Mesenchymal stem cell (in vitro differentiated cells and primary cell): ENCODE measurements at regions not wholly inside any gene's neighbourhood (a gene's known extent, or its start where the extent isn't known, plus 50 kb on each side); places are given as distances from the start of the nearest gene placed in this dataset.

ENCODE experiments used
- DNase-seq: peaks from one replicate; pipeline ENCODE4 v3.0.0-alpha.2; 2013
- H2AFZ ChIP-seq: one replicate; pipeline ENCODE4 v1.6.1; 2013; ENCODE audit warnings: low read depth, mild to moderate bottlenecking, control low read depth, inconsistent platforms, low read length, moderate library complexity
- H2AK5ac ChIP-seq: 2 replicates; pipeline ENCODE4 v1.6.1; 2013; ENCODE audit warnings: low read length, moderate library complexity, mild to moderate bottlenecking, inconsistent platforms; ENCODE audit not compliant: severe bottlenecking
- H2BK120ac ChIP-seq: one replicate; pipeline ENCODE4 v1.6.1; 2013; ENCODE audit warnings: low read depth, mild to moderate bottlenecking, inconsistent platforms, low read length, moderate library complexity
- H2BK12ac ChIP-seq, 2 experiments: one replicate each; pipeline ENCODE4 v1.6.1; 2013; ENCODE audit warnings: inconsistent platforms in 2 of 2, low read length in 2 of 2, mild to moderate bottlenecking in 2 of 2, moderate library complexity in 2 of 2, control low read depth in 1 of 2
- H2BK15ac ChIP-seq: one replicate; pipeline ENCODE4 v1.6.1; 2013; ENCODE audit warnings: mild to moderate bottlenecking, low read depth, inconsistent platforms; ENCODE audit not compliant: poor library complexity, severe bottlenecking
- H2BK5ac ChIP-seq: 2 replicates; pipeline ENCODE4 v1.6.1; 2013; ENCODE audit warnings: low read depth, mild to moderate bottlenecking, low read length, control low read depth, inconsistent platforms; ENCODE audit not compliant: poor library complexity, severe bottlenecking
- H3K14ac ChIP-seq, 2 experiments: one replicate each; pipeline ENCODE4 v1.6.1; 2013; ENCODE audit warnings: inconsistent platforms in 2 of 2, low read length in 2 of 2, control low read depth in 1 of 2, mild to moderate bottlenecking in 1 of 2, moderate library complexity in 1 of 2
- H3K18ac ChIP-seq, 2 experiments: one replicate each; pipeline ENCODE4 v1.6.1; 2013; ENCODE audit warnings: inconsistent platforms in 2 of 2, low read length in 2 of 2, control low read depth in 1 of 2, low read depth in 1 of 2, mild to moderate bottlenecking in 1 of 2
- H3K23ac ChIP-seq, 2 experiments: one replicate each; pipeline ENCODE4 v1.6.1; 2013; ENCODE audit warnings: inconsistent platforms in 2 of 2, low read length in 2 of 2, mild to moderate bottlenecking in 2 of 2, moderate library complexity in 2 of 2, control low read depth in 1 of 2
- H3K27ac ChIP-seq: 2 replicates; pipeline ENCODE4 v1.5.1; 2013; ENCODE audit warnings: mild to moderate bottlenecking, moderate library complexity, low read length, control low read depth, inconsistent platforms; ENCODE audit not compliant: poor library complexity, severe bottlenecking
- H3K27me3 ChIP-seq, 2 experiments: 2 replicates each; pipeline versions ENCODE4 v1.6.1 to v1.7.0; 2013; ENCODE audit warnings: low read length in 2 of 2, mild to moderate bottlenecking in 2 of 2, moderate library complexity in 2 of 2, control low read depth in 1 of 2, inconsistent platforms in 1 of 2; ENCODE audit not compliant: control insufficient read depth in 1 of 2, insufficient read depth in 1 of 2
- H3K36me3 ChIP-seq, 2 experiments: 2 replicates each; pipeline versions ENCODE4 v1.6.1 to v1.7.0; 2013; ENCODE audit warnings: low read length in 2 of 2, control low read depth in 1 of 2, inconsistent platforms in 1 of 2, low read depth in 1 of 2, mild to moderate bottlenecking in 1 of 2; ENCODE audit not compliant: insufficient read depth in 2 of 2, control insufficient read depth in 1 of 2
- H3K4ac ChIP-seq, 2 experiments: one replicate each; pipeline ENCODE4 v1.6.1; 2013; ENCODE audit warnings: inconsistent platforms in 2 of 2, low read length in 2 of 2, mild to moderate bottlenecking in 2 of 2, moderate library complexity in 2 of 2, control low read depth in 1 of 2, low read depth in 1 of 2
- H3K4me1 ChIP-seq: 2 replicates; pipeline ENCODE4 v1.6.1; 2013; ENCODE audit warnings: low read depth, low read length, control low read depth; ENCODE audit not compliant: control insufficient read depth, insufficient read depth
- H3K4me2 ChIP-seq: 2 replicates; pipeline ENCODE4 v1.6.1; 2013; ENCODE audit warnings: low read length, mild to moderate bottlenecking, inconsistent platforms; ENCODE audit not compliant: poor library complexity, severe bottlenecking
- H3K4me3 ChIP-seq, 2 experiments: 2 replicates each; pipeline versions ENCODE4 v1.5.1 to v1.7.0; 2013; ENCODE audit warnings: low read length in 2 of 2, mild to moderate bottlenecking in 2 of 2, control low read depth in 1 of 2, low read depth in 1 of 2; ENCODE audit not compliant: insufficient read depth in 1 of 2
- H3K79me1 ChIP-seq: replicated peaks from 2 replicates; pipeline ENCODE4 v1.6.1; 2013; ENCODE audit warnings: mild to moderate bottlenecking, control low read depth, low read length, inconsistent platforms; ENCODE audit not compliant: poor library complexity, severe bottlenecking
- H3K9ac ChIP-seq: 2 replicates; pipeline ENCODE4 v1.7.0; 2013; ENCODE audit warnings: mild to moderate bottlenecking, low read length, moderate library complexity
- H3K9me3 ChIP-seq: 2 replicates; pipeline ENCODE4 v1.7.0; 2013; ENCODE audit warnings: mild to moderate bottlenecking, low read length; ENCODE audit not compliant: control insufficient read depth
- H4K8ac ChIP-seq: one replicate; pipeline ENCODE4 v1.6.1; 2013; ENCODE audit warnings: inconsistent platforms, mild to moderate bottlenecking, low read length, moderate library complexity
- H4K91ac ChIP-seq: one replicate; pipeline ENCODE4 v1.6.1; 2013; ENCODE audit warnings: mild to moderate bottlenecking, low read length, inconsistent platforms
- WGBS: methylation state at CpG from one replicate; pipeline ENCODE4 v1.1.7; 2013; ENCODE audit warnings: mixed read lengths; 5-methylcytosine and 5-hydroxymethylcytosine counted together

- no peaks in the 10 kb centered on the region for H3K4me1 ChIP-seq
- H3K9ac ChIP-seq = no peak overlapping the region
- no peak overlapping the region for H3K27ac ChIP-seq
- H2BK120ac ChIP-seq = no peak overlapping the region
- H3K36me3 ChIP-seq = no peaks in the 10 kb centered on the region
- no peak overlapping the region for H3K23ac ChIP-seq
- no peak overlapping the region for H3K18ac ChIP-seq
- no peak overlapping the region for H3K4me3 ChIP-seq
- no peak overlapping the region for H4K91ac ChIP-seq
- H3K79me1 ChIP-seq = no peaks in the 10 kb centered on the region
- no peak overlapping the region for H3K14ac ChIP-seq
- no peak overlapping the region for H4K8ac ChIP-seq
- 93% methylated on average over 3 of the region's 3 CpGs for WGBS
- no peak overlapping the region for H2AFZ ChIP-seq
- no peak for DNase-seq
- H3K9me3 ChIP-seq = no peaks in the 10 kb centered on the region
- H3K4ac ChIP-seq = no peak overlapping the region
- H3K4me2 ChIP-seq = no peak overlapping the region
- no peak overlapping the region for H2AK5ac ChIP-seq
- H2BK12ac ChIP-seq = no peak overlapping the region
- no peaks in the 10 kb centered on the region for H3K27me3 ChIP-seq
- H2BK5ac ChIP-seq = no peak overlapping the region
- H2BK15ac ChIP-seq = no peak overlapping the region
Observed at GRCh38 chr16:26735521-26735920, 331.2 kb upstream of the C16orf82 start.

- H2AK5ac ChIP-seq = no peak overlapping the region
- H3K36me3 ChIP-seq = no peaks in the 10 kb centered on the region
- H3K18ac ChIP-seq = no peak overlapping the region
- no peak overlapping the region for H3K27ac ChIP-seq
- H3K9me3 ChIP-seq = no peaks in the 10 kb centered on the region
- no peak overlapping the region for H4K91ac ChIP-seq
- H2BK15ac ChIP-seq = no peak overlapping the region
- H2BK120ac ChIP-seq = no peak overlapping the region
- no peak overlapping the region for H3K4me3 ChIP-seq
- no peak overlapping the region for H3K23ac ChIP-seq
- no peak overlapping the region for H3K4ac ChIP-seq
- H3K79me1 ChIP-seq = no peaks in the 10 kb centered on the region
- no peak overlapping the region for H2AFZ ChIP-seq
- H2BK5ac ChIP-seq = no peak overlapping the region
- no peaks in the 10 kb centered on the region for H3K27me3 ChIP-seq
- H4K8ac ChIP-seq = no peak overlapping the region
- no peak overlapping the region for H3K14ac ChIP-seq
- no peak overlapping the region for H3K9ac ChIP-seq
- H3K4me1 ChIP-seq = no peaks in the 10 kb centered on the region
- no peak for DNase-seq
- no peak overlapping the region for H2BK12ac ChIP-seq
- whole genome bisulfite sequencing = 55% methylated on average over 2 of the region's 4 CpGs
- no peak overlapping the region for H3K4me2 ChIP-seq
Observed at GRCh38 chr16:26736084-26736483, 330.6 kb upstream of the C16orf82 start.

- Histone ChIP-seq H4K8ac (no peak overlapping the region), H3K9ac (no peak overlapping the region), H4K91ac (no peak overlapping the region), H2BK120ac (no peak overlapping the region), H3K23ac (no peak overlapping the region), H3K4me1 (no peaks in the 10 kb centered on the region), H3K18ac (no peak overlapping the region), H3K4me3 (no peak overlapping the region), H3K9me3 (no peaks in the 10 kb centered on the region), H2AK5ac (no peak overlapping the region), H3K79me1 (no peaks in the 10 kb centered on the region), H2AFZ (no peak overlapping the region), H3K27me3 (peaks cover 0 to 3% of the 10 kb centered on the region in 2 experiments), H2BK12ac (no peak overlapping the region), H3K4ac (no peak overlapping the region), H3K14ac (no peak overlapping the region), H2BK15ac (no peak overlapping the region), H3K27ac (no peak overlapping the region), H3K4me2 (no peak overlapping the region), H3K36me3 (no peaks in the 10 kb centered on the region), H2BK5ac (no peak overlapping the region)
- no peak for DNase-seq
- 13% methylated on average over 1 of the region's 2 CpGs for WGBS
Observed at GRCh38 chr16:26740771-26741170, 326.0 kb upstream of the C16orf82 start.

GRCh38 chr16:26742040-26742439, 324.7 kb upstream of the C16orf82 start:
- no peak overlapping the region for H2AK5ac ChIP-seq
- H4K91ac ChIP-seq = no peak overlapping the region
- WGBS = 81% methylated on average over 2 of the region's 2 CpGs
- no peak overlapping the region for H3K9ac ChIP-seq
- H3K4me3 ChIP-seq = no peak overlapping the region
- H3K14ac ChIP-seq = no peak overlapping the region
- no peak overlapping the region for H2BK12ac ChIP-seq
- no peak overlapping the region for H3K18ac ChIP-seq
- no peaks in the 10 kb centered on the region for H3K4me1 ChIP-seq
- H4K8ac ChIP-seq = no peak overlapping the region
- H3K79me1 ChIP-seq = no peaks in the 10 kb centered on the region
- H2BK15ac ChIP-seq = no peak overlapping the region
- no peak overlapping the region for H2BK120ac ChIP-seq
- no peak overlapping the region for H2AFZ ChIP-seq
- no peak overlapping the region for H3K27ac ChIP-seq
- no peak overlapping the region for H3K23ac ChIP-seq
- no peak for DNase-seq
- H3K4ac ChIP-seq = no peak overlapping the region
- H3K4me2 ChIP-seq = no peak overlapping the region
- H3K9me3 ChIP-seq = no peaks in the 10 kb centered on the region
- H3K36me3 ChIP-seq = no peaks in the 10 kb centered on the region
- peaks cover 0 to 6% of the 10 kb centered on the region in 2 experiments for H3K27me3 ChIP-seq
- no peak overlapping the region for H2BK5ac ChIP-seq
